ENCODE measurements at regions not wholly inside any gene's neighbourhood (a gene's known extent, or its start where the extent isn't known, plus 50 kb on each side); places are given as distances from the start of the nearest gene placed in this dataset.

GRCh38 chr14:82655770-82656169, 1122.1 kb upstream of the SEL1L start:
- Histone ChIP-seq H3K79me2 (ENCODE audit: insufficient read depth, low read depth) (no peaks in the 10 kb centered on the region), H3K9ac (no peak overlapping the region), H3K4me3 (IDR thresholded peaks at IDR 0.05; ENCODE audit: insufficient read depth, low read depth, low read length) (no peak overlapping the region), H3K27me3 (ENCODE audit: insufficient read depth, low read depth) (no peaks in the 10 kb centered on the region), H3K36me3 (ENCODE audit: insufficient read depth) (no peaks in the 10 kb centered on the region), H2AFZ (ENCODE audit: low read depth) (no peak overlapping the region), H3K4me2 (no peak overlapping the region), H3K4me1 (ENCODE audit: low read depth, poor library complexity, severe bottlenecking) (no peaks in the 10 kb centered on the region), H4K20me1 (ENCODE audit: insufficient read depth) (no peaks in the 10 kb centered on the region), H3K27ac (no peak overlapping the region)
- no peak for TF ChIP-seq CTCF (conservative IDR thresholded peaks at IDR 0.05; ENCODE audit: low read depth, low read length)

- Histone ChIP-seq H4K20me1 (ENCODE audit: insufficient read depth) (no peaks in the 10 kb centered on the region), H3K27me3 (ENCODE audit: insufficient read depth, low read depth) (no peaks in the 10 kb centered on the region), H3K27ac (no peak overlapping the region), H3K4me3 (IDR thresholded peaks at IDR 0.05; ENCODE audit: insufficient read depth, low read depth, low read length) (no peak overlapping the region), H3K4me1 (ENCODE audit: low read depth, poor library complexity, severe bottlenecking) (no peaks in the 10 kb centered on the region), H3K4me2 (no peak overlapping the region), H3K9ac (no peak overlapping the region), H3K79me2 (ENCODE audit: insufficient read depth, low read depth) (no peaks in the 10 kb centered on the region), H3K36me3 (ENCODE audit: insufficient read depth) (no peaks in the 10 kb centered on the region), H2AFZ (ENCODE audit: low read depth) (no peak overlapping the region)
- TF ChIP-seq CTCF (conservative IDR thresholded peaks at IDR 0.05; ENCODE audit: low read depth, low read length): no peak
Observed at GRCh38 chr14:82657186-82657675, 1123.6 kb upstream of the SEL1L start.

GRCh38 chr14:82661258-82661657, 1127.6 kb upstream of the SEL1L start:
- Histone ChIP-seq H4K20me1 (ENCODE audit: insufficient read depth) (no peaks in the 10 kb centered on the region), H3K9ac (no peak overlapping the region), H3K4me2 (no peak overlapping the region), H3K27me3 (ENCODE audit: insufficient read depth, low read depth) (no peaks in the 10 kb centered on the region), H3K36me3 (ENCODE audit: insufficient read depth) (no peaks in the 10 kb centered on the region), H2AFZ (ENCODE audit: low read depth) (no peak overlapping the region), H3K79me2 (ENCODE audit: insufficient read depth, low read depth) (no peaks in the 10 kb centered on the region), H3K27ac (no peak overlapping the region), H3K4me1 (ENCODE audit: low read depth, poor library complexity, severe bottlenecking) (no peaks in the 10 kb centered on the region), H3K4me3 (IDR thresholded peaks at IDR 0.05; ENCODE audit: insufficient read depth, low read depth, low read length) (no peak overlapping the region)
- TF ChIP-seq CTCF (conservative IDR thresholded peaks at IDR 0.05; ENCODE audit: low read depth, low read length): no peak

- H3K4me1 ChIP-seq (ENCODE audit: low read depth, poor library complexity, severe bottlenecking): no peaks in the 10 kb centered on the region
- no peaks in the 10 kb centered on the region for H3K36me3 ChIP-seq (ENCODE audit: insufficient read depth)
- H3K4me2 ChIP-seq: no peak overlapping the region
- H3K4me3 ChIP-seq (IDR thresholded peaks at IDR 0.05; ENCODE audit: insufficient read depth, low read depth, low read length): no peak overlapping the region
- TF ChIP-seq CTCF (conservative IDR thresholded peaks at IDR 0.05; ENCODE audit: low read depth, low read length): no peak
- H3K27me3 ChIP-seq (ENCODE audit: insufficient read depth, low read depth): no peaks in the 10 kb centered on the region
- no peak overlapping the region for H3K9ac ChIP-seq
- H4K20me1 ChIP-seq (ENCODE audit: insufficient read depth): no peaks in the 10 kb centered on the region
- no peaks in the 10 kb centered on the region for H3K79me2 ChIP-seq (ENCODE audit: insufficient read depth, low read depth)
- H2AFZ ChIP-seq (ENCODE audit: low read depth): no peak overlapping the region
- H3K27ac ChIP-seq: no peak overlapping the region
Observed at GRCh38 chr14:82667006-82667405, 1133.4 kb upstream of the SEL1L start.
